T-helper 2 cell treated with Interferon-gamma antibody and Interleukin-4, amounts not matched to agents 100 ng/mL and 5 ng/mL, for 36 hours (primary cell): ENCODE measurements at regions not wholly inside any gene's neighbourhood (a gene's known extent, or its start where the extent isn't known, plus 50 kb on each side); places are given as distances from the start of the nearest gene placed in this dataset.
"Not testable (repeated sequence)": the region's sequence is repeated elsewhere in the genome, so short reads cannot be mapped to it uniquely, and the experiment has no call there.

Source experiments
- intact Hi-C: fragments of 100-400 bp; cut with micrococcal nuclease; formaldehyde crosslinking; loops from one replicate; pipeline ENCODE4 v1.15.1; 2023

DNA sequence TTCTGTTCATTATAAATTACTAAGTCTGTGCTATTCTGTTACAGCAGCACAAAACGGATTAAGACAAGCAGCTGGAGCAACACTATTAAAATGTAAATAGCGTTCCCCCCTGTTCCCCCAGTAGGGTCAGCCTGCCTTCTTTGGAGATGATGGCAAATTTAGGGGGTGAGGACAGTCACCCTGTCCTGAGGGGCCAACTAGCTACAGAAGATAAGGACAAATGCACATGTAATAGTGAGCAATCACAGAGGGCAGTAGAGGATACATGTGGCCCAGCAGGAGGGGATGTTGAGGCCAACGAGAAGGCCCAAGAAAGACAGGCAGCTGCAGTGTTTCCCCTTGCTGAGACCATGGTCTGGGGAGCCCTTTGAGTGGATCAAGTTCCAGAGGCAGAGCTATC lies 266.7 kb upstream of the CDYL start:
- intact Hi-C loops = no loop called here

DNA sequence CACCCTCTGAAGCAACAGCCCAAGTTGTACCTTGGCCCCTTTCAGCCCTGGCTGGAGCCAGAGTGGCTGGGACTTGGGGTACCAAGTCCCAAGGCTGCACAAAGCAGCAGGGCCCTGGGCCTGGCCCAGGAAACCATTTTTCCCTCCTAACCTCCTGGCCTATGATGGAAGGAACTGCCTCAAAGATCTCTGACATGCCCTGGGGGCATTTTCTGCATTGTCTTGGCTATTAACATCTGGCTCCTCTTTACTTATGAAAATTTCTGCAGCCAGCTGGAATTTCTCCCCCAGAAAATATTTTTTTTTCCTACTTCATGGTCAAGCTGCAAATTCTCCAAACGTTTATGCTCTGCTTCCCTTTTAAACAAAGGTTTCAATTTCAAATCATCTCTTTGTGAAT lies 269.4 kb upstream of the CDYL start:
- intact Hi-C loops = no loop called here

DNA sequence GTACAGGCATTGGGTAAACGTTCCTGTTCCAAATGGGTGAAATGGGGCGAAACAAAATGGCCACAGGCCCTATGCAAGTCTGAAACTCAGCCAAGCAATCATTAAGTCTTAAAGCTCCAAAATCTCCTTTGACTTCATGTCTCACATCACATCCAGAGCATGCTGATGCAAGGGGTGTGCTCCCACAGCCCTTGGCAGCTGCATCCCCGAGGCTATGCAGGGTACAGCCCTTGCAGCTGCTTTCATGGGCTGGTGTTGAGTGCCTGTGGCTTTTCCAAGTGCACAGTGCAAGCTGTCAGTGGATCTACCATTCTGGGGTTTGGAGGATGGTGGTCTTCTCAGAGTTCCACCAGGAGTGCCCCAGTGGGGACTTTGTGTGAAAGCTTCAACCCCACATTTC lies 270.0 kb upstream of the CDYL start:
- intact Hi-C loops = no loop called here

DNA sequence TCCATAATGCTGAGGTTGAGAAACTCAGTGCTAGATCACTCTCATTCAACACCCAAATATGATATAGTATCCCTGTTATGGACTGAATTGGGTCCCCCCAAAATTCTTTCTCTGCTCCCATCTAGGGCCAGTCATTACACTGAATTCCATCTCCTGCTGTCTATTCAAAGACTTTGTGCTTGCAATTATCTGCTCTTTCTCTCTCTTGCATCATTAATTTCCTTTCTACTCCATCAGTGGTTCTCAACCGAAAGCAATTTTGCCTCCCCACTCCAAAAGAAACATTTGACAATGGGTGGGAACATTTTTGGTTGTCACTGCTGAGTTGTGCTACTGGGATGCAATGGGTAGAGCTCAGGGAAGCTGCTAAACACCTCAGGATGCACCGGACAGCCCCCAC lies 271.5 kb upstream of the CDYL start:
- intact Hi-C loops = no loop called here

DNA sequence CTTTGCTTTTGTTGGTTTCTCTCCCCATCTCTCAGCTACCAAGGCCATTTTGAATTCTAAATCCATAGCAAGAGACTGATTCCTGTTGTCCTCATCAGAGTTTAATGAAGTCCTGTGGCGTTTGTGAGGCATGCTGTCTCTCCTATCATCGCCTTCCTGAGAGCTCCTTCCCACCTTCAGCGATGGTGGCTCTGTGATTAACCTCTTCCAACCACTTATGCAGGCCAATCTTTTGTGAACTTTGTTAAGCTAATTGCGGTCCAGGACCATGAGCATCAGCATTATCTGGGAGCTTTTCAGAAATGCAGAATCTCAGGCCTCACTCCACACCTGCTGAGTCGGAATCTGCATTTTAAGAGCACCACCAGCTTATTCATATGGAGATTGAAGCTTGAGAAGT lies 272.5 kb upstream of the CDYL start:
- intact Hi-C loops = no loop called here

- intact Hi-C loops = no loop called here
These were observed 279.9 kb upstream of the CDYL start for GRCh38 chr6:4496284-4496683.

- intact Hi-C loops = no loop called here
These were observed 284.5 kb upstream of the CDYL start for GRCh38 chr6:4491501-4492260.

- intact Hi-C loops = no loop called here
These were observed 286.7 kb upstream of the CDYL start for GRCh38 chr6:4489538-4489937.

- intact Hi-C loops = no loop called here
These were observed 287.8 kb upstream of the CDYL start for GRCh38 chr6:4488389-4488788.

DNA sequence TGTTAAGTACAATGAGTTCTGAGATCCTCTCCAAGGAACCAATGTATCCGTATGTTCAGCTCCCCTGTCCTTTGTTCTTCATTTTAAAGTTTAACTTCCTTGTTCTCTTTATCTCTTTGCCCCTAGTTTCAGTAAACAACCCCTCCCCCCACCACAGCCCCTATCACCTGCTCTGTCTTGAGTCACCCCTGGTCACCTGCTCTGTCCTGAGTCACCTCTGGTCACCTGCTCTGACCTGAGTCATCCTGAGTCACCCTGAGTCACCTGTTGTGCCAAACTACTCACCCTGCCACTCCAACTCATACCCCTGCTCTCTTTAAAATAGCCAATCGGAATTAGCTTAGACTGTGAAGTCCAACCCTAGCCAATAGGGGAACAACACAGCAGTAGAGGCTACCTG lies 288.7 kb upstream of the CDYL start:
- intact Hi-C loops = no loop called here

DNA sequence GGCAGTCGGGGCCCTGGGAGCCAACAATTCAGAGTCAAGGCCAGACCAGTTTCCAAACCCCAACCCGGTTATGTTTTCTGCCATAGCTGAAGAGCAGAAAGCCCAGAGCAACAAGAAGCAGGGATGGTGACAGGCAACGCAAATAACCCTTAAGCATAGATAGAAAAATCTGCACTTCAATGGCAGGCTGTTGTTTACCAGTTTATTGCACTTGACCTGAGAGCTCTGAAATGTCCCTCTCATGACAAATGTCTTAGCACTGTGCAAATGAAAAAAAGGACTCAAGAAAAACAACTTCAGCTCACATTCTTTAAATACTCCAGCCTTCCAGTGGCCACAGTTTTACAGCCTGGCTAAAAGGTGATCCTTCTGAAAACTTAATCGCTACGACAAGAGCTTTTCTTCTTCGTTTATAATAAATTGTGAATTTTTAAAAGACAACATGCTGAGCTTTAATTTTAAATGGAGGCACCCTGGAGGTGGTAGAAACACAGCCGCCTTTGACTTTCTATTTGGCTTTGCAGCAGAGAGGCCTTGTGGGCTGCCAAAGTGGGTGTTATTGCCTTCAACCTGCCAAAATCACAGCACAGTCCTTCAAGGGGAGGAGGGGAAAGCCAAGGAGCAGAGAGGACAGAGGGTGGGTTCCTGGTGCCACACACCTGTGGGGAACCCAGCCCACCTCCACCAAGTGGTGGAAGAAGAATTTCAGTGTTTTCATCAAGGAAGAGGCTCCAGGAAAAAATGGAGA lies 289.5 kb upstream of the CDYL start:
- intact Hi-C loops = no loop called here

DNA sequence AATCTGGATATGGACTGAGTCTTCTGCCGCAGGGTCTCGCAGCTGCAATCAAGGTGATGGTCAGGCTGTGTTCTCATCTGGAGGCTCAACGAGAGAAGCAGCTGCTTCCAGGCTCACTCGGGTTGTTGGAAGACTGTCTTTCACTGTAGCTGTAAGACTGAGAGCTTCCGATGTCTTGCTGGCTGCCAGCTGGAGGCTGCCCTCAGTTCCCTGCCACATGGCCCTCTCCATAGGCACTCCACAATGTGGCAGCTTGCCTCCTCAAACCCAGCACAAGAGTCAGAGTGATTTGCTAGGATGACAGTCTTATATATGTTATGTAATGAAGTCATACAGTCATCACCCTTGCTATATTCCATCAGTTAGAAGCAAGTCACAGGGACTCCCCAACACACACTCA lies 290.5 kb upstream of the CDYL start:
- intact Hi-C loops = no loop called here

DNA sequence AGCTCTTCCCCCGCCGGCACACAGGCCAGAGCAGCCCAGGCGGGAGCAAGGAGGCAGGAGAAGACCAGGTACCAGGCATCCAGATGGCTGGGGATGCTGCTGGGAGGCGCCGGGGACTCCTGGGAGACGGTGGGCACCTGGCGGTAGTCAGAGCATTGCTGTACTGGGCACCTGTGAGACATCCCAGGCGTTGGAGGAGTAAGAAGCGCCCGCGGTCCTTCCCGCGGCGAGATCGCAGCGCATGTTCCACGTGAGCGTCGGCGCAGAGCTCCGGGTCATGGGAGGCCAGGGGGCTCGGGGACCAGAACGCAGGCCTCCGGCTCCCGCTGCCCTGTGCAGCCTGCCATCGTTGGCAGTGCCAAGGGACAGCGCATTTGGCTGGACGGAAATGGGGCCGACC lies 293.7 kb upstream of the CDYL start:
- intact Hi-C loops = no loop called here

- intact Hi-C loops = no loop called here
These were observed 295.1 kb upstream of the CDYL start for GRCh38 chr6:4480788-4481735.

DNA sequence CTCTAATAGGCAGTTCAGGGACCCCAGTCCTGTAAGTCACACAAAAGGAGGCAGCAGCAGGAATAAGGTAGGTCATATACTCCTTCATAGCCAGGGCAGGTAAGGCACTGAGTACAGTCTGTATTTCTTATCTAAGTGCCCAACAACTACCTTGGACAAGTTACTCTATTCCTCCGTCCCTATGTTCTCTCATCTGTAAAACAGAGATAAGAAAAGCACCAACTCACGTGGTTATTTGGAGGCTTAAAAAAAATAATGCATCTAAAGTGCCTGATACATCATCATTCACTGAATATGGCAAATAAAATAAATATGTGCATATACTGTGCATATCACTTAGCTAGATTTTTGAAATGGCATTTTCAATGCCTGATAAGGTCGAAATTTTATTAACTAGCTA lies 298.1 kb upstream of the CDYL start:
- intact Hi-C loops = no loop called here

- intact Hi-C loops = no loop called here
These were observed 301.4 kb upstream of the CDYL start for GRCh38 chr6:4474810-4475209.

- intact Hi-C loops = no loop called here
These were observed 303.1 kb upstream of the CDYL start for GRCh38 chr6:4472969-4473642.

GRCh38 chr6:4472222-4472621 lies 304.0 kb upstream of the CDYL start:
- intact Hi-C loops = no loop called here

DNA sequence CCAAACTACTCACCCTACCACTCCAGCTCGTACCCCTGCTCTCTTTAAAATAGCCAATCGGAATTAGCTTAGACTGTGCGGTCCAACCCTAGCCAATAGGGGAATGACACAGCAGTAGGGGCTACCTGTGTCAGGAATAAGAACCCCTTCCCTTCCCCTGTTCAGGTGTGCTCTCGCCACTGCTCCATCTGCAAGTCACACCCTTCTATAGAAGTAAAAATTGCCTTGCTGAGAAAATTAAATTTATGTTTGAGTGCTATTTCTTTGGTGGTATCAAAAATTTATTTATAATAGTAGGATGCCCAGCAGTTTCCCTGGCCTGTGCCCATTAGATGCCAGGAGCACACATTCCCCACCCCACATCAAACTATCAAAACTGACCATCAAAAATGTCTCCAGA lies 304.7 kb upstream of the CDYL start:
- intact Hi-C loops = not testable (repeated sequence)

- intact Hi-C loops = no loop called here
These were observed 305.4 kb upstream of the CDYL start for GRCh38 chr6:4470698-4471210.
